Esophagus muscularis mucosa (tissue), 4 donors: ENCODE measurements at regions not wholly inside any gene's neighbourhood (a gene's known extent, or its start where the extent isn't known, plus 50 kb on each side); places are given as distances from the start of the nearest gene placed in this dataset.

Experiments used
- DNase-seq: peaks from one replicate; pipeline ENCODE4 v3.0.0-alpha.2; 2017; ENCODE audit errors: extremely low spot score
- H3K27ac ChIP-seq, 4 donors: fragments of 200-600 bp; sonication (generic); replicated peaks in 1 of 4; 1 replicate in 3 of 4; 2 replicates in 1 of 4; pipeline ENCODE4 v1.5.1; 2016 to 2019; ENCODE audit warnings: mild to moderate bottlenecking in 1 of 4
- H3K27me3 ChIP-seq, 4 donors: fragments of 200-600 bp; sonication (generic); one replicate each; pipeline versions ENCODE4 v1.5.1 to v1.6.0; 2016 to 2019
- H3K36me3 ChIP-seq, 4 donors: fragments of 200-600 bp; sonication (generic); one replicate each; pipeline ENCODE4 v1.5.1; 2016 to 2019
- H3K4me1 ChIP-seq, 4 donors: fragments of 200-600 bp; sonication (generic); one replicate each; pipeline ENCODE4 v1.5.1; 2016 to 2019
- H3K4me3 ChIP-seq, 4 donors: fragments of 200-600 bp; sonication (generic); 1 replicate in 2 of 4; 2 replicates in 2 of 4; pipeline ENCODE4 v1.5.1; 2016 to 2019; ENCODE audit warnings: mild to moderate bottlenecking in 4 of 4, moderate library complexity in 1 of 4
- H3K9me3 ChIP-seq, 4 donors: fragments of 200-600 bp; sonication (generic); 1 replicate in 3 of 4; 2 replicates in 1 of 4; pipeline ENCODE4 v1.5.1; 2016 to 2019
- CTCF ChIP-seq, 3 experiments: fragments of 200-600 bp in 2 of 3; fragments of 450-650 bp in 1 of 3; sonication (generic) in 2 of 3; IDR thresholded peaks; one replicate each; pipeline ENCODE4 v1.5.1; 2017 to 2019; ENCODE audit warnings: antibody characterized with exemption in 3 of 3, mild to moderate bottlenecking in 2 of 3, moderate library complexity in 1 of 3
- EP300 ChIP-seq: sonication (generic); formaldehyde crosslinking; IDR thresholded peaks from one replicate; pipeline ENCODE4 v1.6.1; 2017; ENCODE audit warnings: antibody characterized with exemption
- POLR2A ChIP-seq: fragments of 450-650 bp; IDR thresholded peaks from one replicate; pipeline ENCODE4 v1.6.1; 2017; ENCODE audit warnings: antibody characterized with exemption, moderate library complexity, mild to moderate bottlenecking, low read depth
- POLR2AphosphoS5 ChIP-seq, 2 donors: sonication (generic); formaldehyde crosslinking; IDR thresholded peaks; one replicate each; pipeline ENCODE4 v1.6.1; 2017; ENCODE audit warnings: antibody characterized with exemption in 2 of 2
- WGBS: methylation state at CpG from one replicate; pipeline ENCODE4 v1.1.5; 2018; 5-methylcytosine and 5-hydroxymethylcytosine counted together
- intact Hi-C: fragments of 100-400 bp; cut with DNase I; formaldehyde crosslinking; loops from one replicate; pipeline ENCODE4 v1.15.1; 2023

DNA sequence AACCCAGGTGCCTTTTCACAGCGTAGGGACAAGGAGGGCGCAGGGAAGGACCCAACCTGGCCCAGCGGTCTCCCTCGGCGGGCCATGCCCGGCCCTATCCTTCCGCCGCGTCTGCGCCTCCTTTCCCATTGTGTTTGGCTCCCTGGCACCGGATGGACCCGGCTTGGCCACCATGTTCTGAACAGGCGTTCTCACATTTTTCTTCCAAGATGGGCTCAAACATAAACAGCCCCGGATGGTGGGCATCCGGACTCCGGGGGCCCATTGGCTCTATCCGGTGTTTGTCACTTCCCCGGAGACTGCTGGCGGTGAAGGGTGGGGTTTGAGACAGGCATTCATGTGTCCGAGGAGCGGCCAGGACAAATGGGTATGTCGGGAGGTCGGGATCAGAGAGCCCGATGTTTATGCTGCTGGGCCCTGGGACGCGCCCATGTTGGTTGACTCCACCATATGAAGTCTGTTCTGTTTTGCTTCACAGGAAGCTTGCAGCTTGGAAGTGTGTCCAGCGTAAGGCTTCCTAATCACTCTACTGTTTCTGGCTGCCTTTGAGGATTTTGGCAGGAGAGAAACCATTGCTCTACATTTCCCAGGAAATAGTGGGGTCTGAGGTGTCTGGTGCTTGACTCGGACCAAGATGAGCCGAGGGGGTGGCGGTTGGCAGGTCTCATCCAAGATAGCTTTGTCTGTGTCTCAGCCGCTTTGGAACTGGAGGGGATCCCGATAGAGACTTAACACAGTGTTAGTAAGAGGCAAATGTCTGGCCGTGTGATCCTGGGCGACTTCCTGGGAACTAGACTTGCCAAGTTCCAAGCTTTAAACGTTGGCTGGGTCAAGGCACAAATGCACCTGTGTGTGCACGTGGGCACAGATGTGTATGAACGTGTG is 188.3 kb downstream of the IRF8 start:
- intact Hi-C loops, result no loop called here

GRCh38 chr16:86087896-86088230 is 188.9 kb downstream of the IRF8 start:
- 100% methylated on average over 5 of the region's 11 CpGs for WGBS
- TF ChIP-seq POLR2AphosphoS5 (IDR thresholded peaks at IDR 0.05) (no peak), POLR2A (no peak), CTCF (IDR thresholded peaks at IDR 0.05) (no peak), EP300 (no peak)
- Histone ChIP-seq H3K4me1 (no peaks in the 10 kb centered on the region), H3K27me3 (no peaks in the 10 kb centered on the region), H3K36me3 (no peaks in the 10 kb centered on the region), H3K4me3 (no peak overlapping the region), H3K27ac (no peak overlapping the region), H3K9me3 (no peaks in the 10 kb centered on the region)
- intact Hi-C loops, result no loop called here
- DNase-seq, result no peak

More for the DNA sequence above, 188.3 kb downstream of the IRF8 start:
- Histone ChIP-seq H3K27me3 (no peaks in the 10 kb centered on the region), H3K36me3 (no peaks in the 10 kb centered on the region), H3K4me3 (no peak overlapping the region), H3K27ac (no peak overlapping the region), H3K4me1 (no peaks in the 10 kb centered on the region), H3K9me3 (no peaks in the 10 kb centered on the region)
- DNase-seq, result no peak
- 66% methylated on average over 30 of the region's 37 CpGs for WGBS
- TF ChIP-seq CTCF (IDR thresholded peaks at IDR 0.05), result no peak
- TF ChIP-seq POLR2A, result no peak
- TF ChIP-seq POLR2AphosphoS5 (IDR thresholded peaks at IDR 0.05), result no peak
- TF ChIP-seq EP300, result no peak

DNA sequence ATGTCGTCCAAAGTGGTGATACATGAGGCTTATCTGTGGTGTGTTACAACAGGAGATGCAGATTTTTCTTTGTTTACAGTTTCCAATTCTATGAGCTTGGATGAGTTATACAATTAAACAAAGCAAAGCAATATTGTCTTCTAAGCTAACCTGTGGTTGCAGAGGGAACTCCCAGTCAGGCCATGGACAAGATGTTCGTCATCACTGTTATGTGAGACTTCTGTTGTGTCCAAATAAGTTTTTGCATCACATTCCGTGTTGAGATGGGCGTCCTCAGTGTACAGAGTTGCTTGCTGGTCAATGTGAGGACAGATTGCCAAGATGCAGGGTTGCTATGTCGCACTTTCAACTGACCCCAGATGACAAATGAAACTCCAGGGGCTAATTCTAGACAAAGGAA is 189.3 kb downstream of the IRF8 start:
- H3K4me1 ChIP-seq, result no peaks in the 10 kb centered on the region
- TF ChIP-seq CTCF (IDR thresholded peaks at IDR 0.05) (no peak), POLR2AphosphoS5 (IDR thresholded peaks at IDR 0.05) (no peak), EP300 (no peak), POLR2A (no peak)
- no peaks in the 10 kb centered on the region for H3K9me3 ChIP-seq
- no peaks in the 10 kb centered on the region for H3K36me3 ChIP-seq
- WGBS, result 81% methylated on average over 5 of the region's 5 CpGs
- intact Hi-C loops, result no loop called here
- H3K4me3 ChIP-seq, result no peak overlapping the region
- DNase-seq, result no peak
- H3K27ac ChIP-seq, result no peak overlapping the region
- no peaks in the 10 kb centered on the region for H3K27me3 ChIP-seq

DNA sequence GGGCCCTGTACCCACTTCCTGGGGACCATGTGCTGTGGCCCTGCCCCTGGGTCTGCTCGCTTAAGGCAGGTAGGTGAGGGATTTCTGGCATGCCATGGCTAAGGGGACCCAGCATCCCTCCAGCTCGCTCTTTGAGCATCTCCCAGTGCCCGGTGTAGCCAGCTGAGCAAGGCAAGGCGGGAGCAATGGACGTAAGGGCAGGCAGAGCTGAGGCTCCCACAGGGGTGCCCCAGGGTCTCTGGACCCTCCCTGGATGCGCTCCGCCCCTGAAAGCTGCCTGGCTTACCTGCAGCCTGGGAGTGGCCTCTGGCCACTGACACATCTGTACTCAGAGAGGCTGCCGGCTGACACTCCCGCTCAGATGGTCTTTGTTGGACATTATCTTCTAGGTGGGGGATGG is 189.9 kb downstream of the IRF8 start:
- Histone ChIP-seq H3K27ac (no peak overlapping the region), H3K27me3 (no peaks in the 10 kb centered on the region), H3K36me3 (no peaks in the 10 kb centered on the region), H3K9me3 (no peaks in the 10 kb centered on the region), H3K4me1 (peaks cover 0 to 2% (median under 1%) of the 10 kb centered on the region in 4 donors), H3K4me3 (no peak overlapping the region)
- intact Hi-C loops, result no loop called here
- no peak for TF ChIP-seq EP300
- TF ChIP-seq CTCF (IDR thresholded peaks at IDR 0.05), result no peak
- no peak for TF ChIP-seq POLR2A
- TF ChIP-seq POLR2AphosphoS5 (IDR thresholded peaks at IDR 0.05), result no peak
- WGBS, result 100% methylated on average over 4 of the region's 9 CpGs
- DNase-seq, result no peak
